SH-SY5Y (cell line): ENCODE measurements at regions not wholly inside any gene's neighbourhood (a gene's known extent, or its start where the extent isn't known, plus 50 kb on each side); places are given as distances from the start of the nearest gene placed in this dataset.

ENCODE experiments used
- GATA2 ChIP-seq: IDR thresholded peaks from 2 replicates; pipeline ENCODE4 v1.6.1; 2011; ENCODE audit warnings: mild to moderate bottlenecking, low read depth, low read length
- GATA3 ChIP-seq: IDR thresholded peaks from 2 replicates; pipeline ENCODE4 v1.6.1; 2011; ENCODE audit warnings: low read depth, mild to moderate bottlenecking, low read length, moderate library complexity

DNA sequence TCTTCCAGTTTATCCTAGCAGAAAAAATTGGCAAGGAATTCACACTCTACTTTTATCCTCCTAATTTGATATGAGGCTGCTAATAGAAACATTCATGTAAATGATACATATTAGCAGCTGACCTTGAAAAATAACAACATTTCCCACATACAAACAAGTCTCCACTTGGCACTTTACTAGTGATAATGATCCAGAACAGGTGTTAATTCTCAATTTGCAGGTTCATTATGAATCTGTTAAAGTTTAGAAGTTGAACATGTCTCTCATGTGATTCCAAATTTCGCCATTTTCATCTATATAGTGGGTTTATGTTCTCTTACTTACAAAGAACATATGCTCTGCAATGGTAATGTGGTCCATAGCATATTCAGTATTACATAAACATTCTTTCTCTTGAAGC lies 1396.8 kb upstream of the LRRTM3 start:
- TF ChIP-seq GATA2 (no peak), GATA3 (no peak)
